H9 (cell line): ENCODE measurements at regions not wholly inside any gene's neighbourhood (a gene's known extent, or its start where the extent isn't known, plus 50 kb on each side); places are given as distances from the start of the nearest gene placed in this dataset.
"Not testable (repeated sequence)": the region's sequence is repeated elsewhere in the genome, so short reads cannot be mapped to it uniquely, and the experiment has no call there.

Source experiments
- DNase-seq: peaks from one replicate; pipeline ENCODE4 v3.0.0-alpha.2; 2017
- H2AFZ ChIP-seq: one replicate; pipeline ENCODE4 v1.6.1; 2013; ENCODE audit warnings: mild to moderate bottlenecking, low read length, control low read depth, moderate library complexity
- H2AK5ac ChIP-seq: 2 replicates; pipeline ENCODE4 v1.6.1; 2013; ENCODE audit warnings: low read length, control low read depth, mixed read lengths; ENCODE audit not compliant: insufficient read length
- H2BK120ac ChIP-seq: one replicate; pipeline ENCODE4 v1.6.1; 2013; ENCODE audit warnings: low read depth, mild to moderate bottlenecking, low read length, control low read depth, inconsistent platforms; ENCODE audit not compliant: poor library complexity, severe bottlenecking
- H2BK12ac ChIP-seq: 2 replicates; pipeline ENCODE4 v1.6.1; 2013; ENCODE audit warnings: low read length, control low read depth, mixed read lengths, low read depth; ENCODE audit not compliant: insufficient read length
- H2BK15ac ChIP-seq: 2 replicates; pipeline ENCODE4 v1.6.1; 2013; ENCODE audit warnings: low read depth, low read length, control low read depth
- H2BK20ac ChIP-seq: one replicate; pipeline ENCODE4 v1.6.1; 2013; ENCODE audit warnings: low read depth, mild to moderate bottlenecking, low read length, control low read depth, inconsistent platforms; ENCODE audit not compliant: poor library complexity, severe bottlenecking
- H2BK5ac ChIP-seq: 2 replicates; pipeline ENCODE4 v1.6.1; 2013; ENCODE audit warnings: low read length, control low read depth, mixed read lengths; ENCODE audit not compliant: insufficient read length
- H3K14ac ChIP-seq: 2 replicates; pipeline ENCODE4 v1.6.1; 2013; ENCODE audit warnings: low read length, control low read depth; ENCODE audit not compliant: insufficient read depth
- H3K18ac ChIP-seq: 2 replicates; pipeline ENCODE4 v1.6.1; 2013; ENCODE audit warnings: low read depth, mild to moderate bottlenecking, mixed read lengths, low read length, control low read depth; ENCODE audit not compliant: insufficient read length
- H3K23ac ChIP-seq: 2 replicates; pipeline ENCODE4 v1.6.1; 2013; ENCODE audit warnings: low read length, control low read depth, mixed read lengths, low read depth; ENCODE audit not compliant: insufficient read length
- H3K23me2 ChIP-seq: 2 replicates; pipeline ENCODE4 v1.6.1; 2013; ENCODE audit warnings: low read depth, mild to moderate bottlenecking, mixed read lengths, low read length, control low read depth; ENCODE audit not compliant: insufficient read length, poor library complexity, severe bottlenecking
- H3K27ac ChIP-seq: 2 replicates; pipeline ENCODE4 v1.5.1; 2013; ENCODE audit warnings: low read length, control low read depth, mixed read lengths, low read depth; ENCODE audit not compliant: insufficient read length
- H3K27me3 ChIP-seq: 2 replicates; pipeline ENCODE4 v1.6.1; 2013; ENCODE audit warnings: low read length, control low read depth, inconsistent platforms; ENCODE audit not compliant: insufficient read depth
- H3K4ac ChIP-seq: 2 replicates; pipeline ENCODE4 v1.6.1; 2013; ENCODE audit warnings: low read depth, mild to moderate bottlenecking, control low read depth, inconsistent platforms, low read length, moderate library complexity
- H3K4me1 ChIP-seq: 2 replicates; pipeline ENCODE4 v1.6.1; 2013; ENCODE audit warnings: low read length, control low read depth, inconsistent platforms; ENCODE audit not compliant: insufficient read depth
- H3K4me2 ChIP-seq: 2 replicates; pipeline ENCODE4 v1.6.1; 2013; ENCODE audit warnings: low read length, control low read depth, mixed read lengths; ENCODE audit not compliant: insufficient read length, insufficient read depth
- H3K56ac ChIP-seq: 2 replicates; pipeline ENCODE4 v1.6.1; 2013; ENCODE audit warnings: low read depth, mild to moderate bottlenecking, mixed read lengths, low read length, control low read depth; ENCODE audit not compliant: insufficient read length
- H3K79me1 ChIP-seq: 2 replicates; pipeline ENCODE4 v1.6.1; 2013; ENCODE audit warnings: low read depth, mild to moderate bottlenecking, moderate library complexity, low read length, control low read depth, inconsistent platforms; ENCODE audit not compliant: insufficient read depth, poor library complexity, severe bottlenecking
- H3K79me2 ChIP-seq: 2 replicates; pipeline ENCODE4 v1.6.1; 2013; ENCODE audit warnings: low read length, control low read depth, inconsistent platforms; ENCODE audit not compliant: insufficient read depth
- H3K9ac ChIP-seq: 2 replicates; pipeline ENCODE4 v1.6.1; 2013; ENCODE audit warnings: low read length, control low read depth, mixed read lengths; ENCODE audit not compliant: insufficient read length; ENCODE audit errors: extremely low read depth
- H3K9me3 ChIP-seq: one replicate; pipeline ENCODE4 v1.6.1; 2013; ENCODE audit warnings: low read depth, low read length, inconsistent platforms; ENCODE audit not compliant: control insufficient read depth
- H3T11ph ChIP-seq: one replicate; pipeline ENCODE4 v1.6.1; 2013; ENCODE audit warnings: mild to moderate bottlenecking, low read length, control low read depth, inconsistent platforms
- H4K20me1 ChIP-seq: one replicate; pipeline ENCODE4 v1.6.1; 2013; ENCODE audit not compliant: control insufficient read depth, insufficient read length, insufficient read depth
- H4K5ac ChIP-seq: 2 replicates; pipeline ENCODE4 v1.6.1; 2013; ENCODE audit warnings: low read depth, mild to moderate bottlenecking, mixed read lengths, low read length, control low read depth; ENCODE audit not compliant: insufficient read length
- H4K8ac ChIP-seq: replicated peaks from 2 replicates; pipeline ENCODE4 v1.6.1; 2013; ENCODE audit warnings: low read length, control low read depth, mixed read lengths, low read depth; ENCODE audit not compliant: insufficient read length
- H4K91ac ChIP-seq: 2 replicates; pipeline ENCODE4 v1.6.1; 2013; ENCODE audit warnings: low read depth, mild to moderate bottlenecking, moderate library complexity, mixed read lengths, low read length, control low read depth; ENCODE audit not compliant: insufficient read length
- H3K27ac Mint-ChIP-seq, 3 experiments: 2 replicates in 2 of 3; 3 replicates in 1 of 3; pipeline ENCODE4 v1.8.0; 2020 to 2021; ENCODE audit warnings: mixed read lengths in 3 of 3, mild to moderate bottlenecking in 1 of 3, moderate library complexity in 1 of 3
- H3K27me3 Mint-ChIP-seq: 2 replicates; pipeline ENCODE4 v1.8.0; 2021; ENCODE audit warnings: low read depth, mild to moderate bottlenecking, moderate library complexity, mixed read lengths
- H3K36me3 Mint-ChIP-seq, 3 experiments: 2 replicates in 2 of 3; 3 replicates in 1 of 3; pipeline ENCODE4 v1.8.0; 2020 to 2021; ENCODE audit warnings: low read depth in 3 of 3, mixed read lengths in 3 of 3; ENCODE audit not compliant: insufficient read depth in 1 of 3
- H3K4me1 Mint-ChIP-seq, 2 experiments: 2 replicates each; pipeline ENCODE4 v1.8.0; 2020; ENCODE audit warnings: mixed read lengths in 2 of 2
- H3K4me3 Mint-ChIP-seq, 2 experiments: 2 replicates in 1 of 2; 3 replicates in 1 of 2; pipeline ENCODE4 v1.8.0; 2020 to 2021; ENCODE audit warnings: mild to moderate bottlenecking in 2 of 2, mixed read lengths in 2 of 2, moderate library complexity in 1 of 2
- H3K9me3 Mint-ChIP-seq, 2 experiments: 2 replicates in 1 of 2; 3 replicates in 1 of 2; pipeline ENCODE4 v1.8.0; 2020; ENCODE audit warnings: mild to moderate bottlenecking in 2 of 2, mixed read lengths in 2 of 2, moderate library complexity in 1 of 2
- WGBS: extraction: QIAGEN DNeasy Blood & Tissue Kit; methylation state at CpG from one replicate; pipeline ENCODE4 v1.1.7; 2013; ENCODE audit warnings: missing lambda C conversion rate, low lambda C conversion rate, mixed read lengths; ENCODE audit not compliant: insufficient read length; ENCODE audit errors: extremely low coverage; 5-methylcytosine and 5-hydroxymethylcytosine counted together
- TF ChIP-seq, protein P1 (sequence below): fragments of 200-600 bp; sonication (generic); conservative IDR thresholded peaks from 3 replicates; pipeline ENCODE4 v1.8.0; 2021; ENCODE audit warnings: antibody characterized with exemption, mild to moderate bottlenecking

GRCh38 chr10:32189400-32190084 is 133.3 kb upstream of the KIF5B start:
- H4K20me1 ChIP-seq: no peaks in the 10 kb centered on the region
- no peak overlapping the region for H3K4ac ChIP-seq
- no peak overlapping the region for H4K8ac ChIP-seq
- no peaks in the 10 kb centered on the region for H3K9me3 ChIP-seq
- H2BK20ac ChIP-seq: no peak overlapping the region
- no peaks in the 10 kb centered on the region for H3K27me3 ChIP-seq
- no peak overlapping the region for H3K9ac ChIP-seq
- H2AK5ac ChIP-seq: no peak overlapping the region
- H3K36me3 Mint-ChIP-seq: 0 out of 7 replicates have a peak, but pooled peaks cover 0 to 2% (median 0%) of the 10 kb centered on the region in 3 experiments
- no peak overlapping the region for H2BK12ac ChIP-seq
- no peak overlapping the region for H3K4me2 ChIP-seq
- no peaks in the 10 kb centered on the region for H3K23me2 ChIP-seq
- H3K9me3 Mint-ChIP-seq: no peaks in the 10 kb centered on the region
- H3K79me1 ChIP-seq: no peaks in the 10 kb centered on the region
- no peak for DNase-seq
- H2BK15ac ChIP-seq: no peak overlapping the region
- no peak overlapping the region for H3T11ph ChIP-seq
- H3K23ac ChIP-seq: no peak overlapping the region
- H3K27me3 Mint-ChIP-seq: no peaks in the 10 kb centered on the region
- H3K79me2 ChIP-seq: no peaks in the 10 kb centered on the region
- H2BK5ac ChIP-seq: no peak overlapping the region
- no CpG with 5 or more reads among the region's 5 CpGs for WGBS
- H3K18ac ChIP-seq: no peak overlapping the region
- H3K56ac ChIP-seq: no peak overlapping the region
- H4K91ac ChIP-seq: no peak overlapping the region
- no peaks in the 10 kb centered on the region for H3K4me1 ChIP-seq
- H3K14ac ChIP-seq: no peak overlapping the region
- H2BK120ac ChIP-seq: no peak overlapping the region
- no peak overlapping the region for H3K27ac Mint-ChIP-seq
- peaks cover 0 to 2% of the 10 kb centered on the region in 2 experiments; a peak in 1 of 4 replicates for H3K4me1 Mint-ChIP-seq
- no peak overlapping the region for H3K27ac ChIP-seq
- no peak overlapping the region for H2AFZ ChIP-seq
- H4K5ac ChIP-seq: no peak overlapping the region
- H3K4me3 Mint-ChIP-seq: no peak overlapping the region
- TF ChIP-seq, protein P1, sequence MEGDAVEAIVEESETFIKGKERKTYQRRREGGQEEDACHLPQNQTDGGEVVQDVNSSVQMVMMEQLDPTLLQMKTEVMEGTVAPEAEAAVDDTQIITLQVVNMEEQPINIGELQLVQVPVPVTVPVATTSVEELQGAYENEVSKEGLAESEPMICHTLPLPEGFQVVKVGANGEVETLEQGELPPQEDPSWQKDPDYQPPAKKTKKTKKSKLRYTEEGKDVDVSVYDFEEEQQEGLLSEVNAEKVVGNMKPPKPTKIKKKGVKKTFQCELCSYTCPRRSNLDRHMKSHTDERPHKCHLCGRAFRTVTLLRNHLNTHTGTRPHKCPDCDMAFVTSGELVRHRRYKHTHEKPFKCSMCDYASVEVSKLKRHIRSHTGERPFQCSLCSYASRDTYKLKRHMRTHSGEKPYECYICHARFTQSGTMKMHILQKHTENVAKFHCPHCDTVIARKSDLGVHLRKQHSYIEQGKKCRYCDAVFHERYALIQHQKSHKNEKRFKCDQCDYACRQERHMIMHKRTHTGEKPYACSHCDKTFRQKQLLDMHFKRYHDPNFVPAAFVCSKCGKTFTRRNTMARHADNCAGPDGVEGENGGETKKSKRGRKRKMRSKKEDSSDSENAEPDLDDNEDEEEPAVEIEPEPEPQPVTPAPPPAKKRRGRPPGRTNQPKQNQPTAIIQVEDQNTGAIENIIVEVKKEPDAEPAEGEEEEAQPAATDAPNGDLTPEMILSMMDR: no peak

DNA sequence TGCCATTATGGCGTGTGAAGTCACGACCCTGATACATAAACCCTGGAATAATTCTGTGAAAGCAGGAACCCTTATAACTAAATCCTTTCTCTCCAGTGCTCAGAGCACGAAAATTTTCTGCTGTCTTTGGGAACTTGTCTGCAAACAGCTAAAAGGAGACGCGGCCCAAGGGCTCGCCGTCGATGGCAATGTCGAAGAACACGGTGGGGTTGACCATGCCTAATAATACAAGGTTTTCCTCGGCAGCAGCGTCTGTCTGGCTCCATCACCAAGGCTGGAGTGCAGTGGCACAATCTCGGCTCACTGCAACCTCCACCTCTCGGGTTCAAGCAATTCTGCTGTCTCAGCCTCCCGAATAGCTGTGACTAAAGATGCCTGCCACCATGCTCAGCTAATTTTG is 132.4 kb upstream of the KIF5B start:
- not testable (repeated sequence) for H3K27me3 Mint-ChIP-seq

More for the DNA sequence above, 132.4 kb upstream of the KIF5B start:
- H3K27me3 ChIP-seq, H3K27ac Mint-ChIP-seq, H3K18ac ChIP-seq, H4K91ac ChIP-seq, H3K4me1 Mint-ChIP-seq, DNase-seq, H3K4me2 ChIP-seq, H3K36me3 Mint-ChIP-seq, H3K23ac ChIP-seq, H4K5ac ChIP-seq, H3K79me1 ChIP-seq, H3K27ac ChIP-seq, H3K56ac ChIP-seq, H3T11ph ChIP-seq, H4K20me1 ChIP-seq, H2BK20ac ChIP-seq, H3K14ac ChIP-seq, H4K8ac ChIP-seq, H2BK120ac ChIP-seq, H2AFZ ChIP-seq, H3K4me1 ChIP-seq, H2BK15ac ChIP-seq, H3K9me3 Mint-ChIP-seq, H3K4ac ChIP-seq, H3K23me2 ChIP-seq, H3K4me3 Mint-ChIP-seq, H2BK5ac ChIP-seq, H3K9me3 ChIP-seq, H2BK12ac ChIP-seq, H3K9ac ChIP-seq, H2AK5ac ChIP-seq, H3K79me2 ChIP-seq: not testable (repeated sequence)
- WGBS: no CpG with 5 or more reads among the region's 15 CpGs
